Memory B cell (primary cell): ENCODE measurements at regions not wholly inside any gene's neighbourhood (a gene's known extent, or its start where the extent isn't known, plus 50 kb on each side); places are given as distances from the start of the nearest gene placed in this dataset.

Experiments
- ATAC-seq: fragments of 150-1000 bp; cut with Tn5 transposase; 2 replicates; pipeline ENCODE4 v1.10.0; 2021; ENCODE audit warnings: low read depth, mild to moderate bottlenecking, moderate library complexity
- DNase-seq, 2 donors: peaks; one replicate each; pipeline ENCODE4 v3.0.0; 2022; ENCODE audit warnings: low spot score in 2 of 2
- H3K27ac Mint-ChIP-seq: one replicate; pipeline ENCODE4 v1.8.0; 2022; ENCODE audit warnings: mild to moderate bottlenecking, moderate library complexity, mixed read lengths
- H3K27me3 Mint-ChIP-seq: one replicate; pipeline ENCODE4 v1.8.0; 2022; ENCODE audit warnings: mixed read lengths
- H3K36me3 Mint-ChIP-seq: one replicate; pipeline ENCODE4 v1.8.0; 2022; ENCODE audit warnings: mild to moderate bottlenecking, mixed read lengths
- H3K4me1 Mint-ChIP-seq: one replicate; pipeline ENCODE4 v1.8.0; 2022; ENCODE audit warnings: mixed read lengths
- H3K4me3 Mint-ChIP-seq: one replicate; pipeline ENCODE4 v1.8.0; 2022; ENCODE audit warnings: mild to moderate bottlenecking, moderate library complexity, mixed read lengths
- H3K9me3 Mint-ChIP-seq: one replicate; pipeline ENCODE4 v1.8.0; 2022; ENCODE audit warnings: mixed read lengths

- Mint-ChIP-seq H3K9me3 (peaks cover 1% of the 10 kb centered on the region), H3K4me3 (no peak overlapping the region), H3K27ac (no peak overlapping the region), H3K4me1 (no peaks in the 10 kb centered on the region), H3K27me3 (no peaks in the 10 kb centered on the region), H3K36me3 (no peaks in the 10 kb centered on the region)
- ATAC-seq, result no peak
- DNase-seq, result no peak
Observed at GRCh38 chr16:79449900-79450299, 150.6 kb downstream of the MAF start.

GRCh38 chr16:79449067-79449769 lies 151.3 kb downstream of the MAF start:
- H3K4me1 Mint-ChIP-seq, result no peaks in the 10 kb centered on the region
- no peaks in the 10 kb centered on the region for H3K36me3 Mint-ChIP-seq
- ATAC-seq, result no peak
- H3K27me3 Mint-ChIP-seq, result no peaks in the 10 kb centered on the region
- H3K4me3 Mint-ChIP-seq, result no peak overlapping the region
- no peak for DNase-seq
- peaks cover 1% of the 10 kb centered on the region for H3K9me3 Mint-ChIP-seq
- H3K27ac Mint-ChIP-seq, result no peak overlapping the region

- Mint-ChIP-seq H3K9me3 (peaks cover 1% of the 10 kb centered on the region), H3K4me1 (no peaks in the 10 kb centered on the region), H3K36me3 (no peaks in the 10 kb centered on the region), H3K27ac (no peak overlapping the region), H3K27me3 (peaks cover 2% of the 10 kb centered on the region), H3K4me3 (no peak overlapping the region)
- no peak for ATAC-seq
- DNase-seq, result no peak
Observed at GRCh38 chr16:79444572-79444971, 156.0 kb downstream of the MAF start.

- H3K27ac Mint-ChIP-seq, result no peak overlapping the region
- no peak for DNase-seq
- ATAC-seq, result no peak
- no peaks in the 10 kb centered on the region for H3K36me3 Mint-ChIP-seq
- no peak overlapping the region for H3K4me3 Mint-ChIP-seq
- H3K9me3 Mint-ChIP-seq, result no peaks in the 10 kb centered on the region
- H3K4me1 Mint-ChIP-seq, result no peaks in the 10 kb centered on the region
- peaks cover 2% of the 10 kb centered on the region for H3K27me3 Mint-ChIP-seq
Observed at GRCh38 chr16:79439901-79440300, 160.6 kb downstream of the MAF start.

- peaks cover 2% of the 10 kb centered on the region for H3K27me3 Mint-ChIP-seq
- DNase-seq (no peak), ATAC-seq (no peak)
- H3K4me3 Mint-ChIP-seq, result no peak overlapping the region
- no peaks in the 10 kb centered on the region for H3K36me3 Mint-ChIP-seq
- H3K9me3 Mint-ChIP-seq, result no peaks in the 10 kb centered on the region
- H3K4me1 Mint-ChIP-seq, result no peaks in the 10 kb centered on the region
- H3K27ac Mint-ChIP-seq, result no peak overlapping the region
Observed at GRCh38 chr16:79437764-79438751, 162.5 kb downstream of the MAF start.

DNA sequence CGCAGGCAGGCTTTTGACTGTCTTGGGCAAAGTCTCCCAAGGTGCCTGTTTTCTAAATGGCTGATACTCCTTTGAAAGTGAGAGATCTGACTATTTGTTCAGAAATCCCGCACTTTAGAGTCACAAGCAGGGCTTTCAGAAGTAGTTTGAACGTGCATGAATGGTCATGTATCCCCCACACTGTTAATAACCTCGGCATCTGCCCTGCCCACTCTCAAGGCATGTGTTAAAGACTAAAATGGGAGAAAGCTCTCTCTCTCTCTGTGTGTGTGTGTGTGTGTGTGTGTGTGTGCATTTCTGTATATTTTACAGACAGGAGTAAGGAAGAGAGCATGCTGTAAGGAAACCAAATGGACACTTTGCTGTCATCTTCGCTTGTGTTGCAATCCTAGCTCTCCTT lies 163.7 kb downstream of the MAF start:
- ATAC-seq, result no peak
- Mint-ChIP-seq H3K27ac (no peak overlapping the region), H3K4me3 (no peak overlapping the region), H3K27me3 (no peaks in the 10 kb centered on the region), H3K4me1 (no peaks in the 10 kb centered on the region), H3K36me3 (no peaks in the 10 kb centered on the region), H3K9me3 (peaks cover 2% of the 10 kb centered on the region)
- DNase-seq, result no peak

DNA sequence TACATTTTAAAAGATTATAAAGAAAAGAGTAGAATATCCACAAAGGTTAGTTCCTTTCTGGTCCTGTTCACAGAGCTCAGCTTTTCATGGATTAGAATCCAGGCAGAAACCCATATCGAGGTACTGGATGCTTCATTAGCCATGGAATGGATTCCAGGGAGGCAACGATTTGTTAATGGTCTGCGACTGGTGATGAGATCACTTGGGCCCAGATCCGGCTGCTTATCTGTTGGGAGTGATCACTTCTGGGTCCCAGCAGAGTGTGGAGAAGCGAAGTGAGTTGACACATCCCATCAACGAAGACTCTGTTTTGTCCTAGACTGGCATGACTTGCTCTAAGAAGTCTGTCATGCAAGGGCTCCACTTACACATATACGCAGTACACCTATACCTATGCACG lies 165.8 kb downstream of the MAF start:
- ATAC-seq, result no peak
- no peak for DNase-seq
- Mint-ChIP-seq H3K9me3 (peaks cover 2% of the 10 kb centered on the region), H3K4me1 (no peaks in the 10 kb centered on the region), H3K4me3 (no peak overlapping the region), H3K27ac (no peak overlapping the region), H3K36me3 (no peaks in the 10 kb centered on the region), H3K27me3 (no peaks in the 10 kb centered on the region)

GRCh38 chr16:79434092-79434491 lies 166.4 kb downstream of the MAF start:
- Mint-ChIP-seq H3K9me3 (peaks cover 2% of the 10 kb centered on the region), H3K4me3 (no peak overlapping the region), H3K27ac (no peak overlapping the region), H3K36me3 (no peaks in the 10 kb centered on the region), H3K4me1 (no peaks in the 10 kb centered on the region), H3K27me3 (no peaks in the 10 kb centered on the region)
- ATAC-seq (no peak), DNase-seq (no peak)

DNA sequence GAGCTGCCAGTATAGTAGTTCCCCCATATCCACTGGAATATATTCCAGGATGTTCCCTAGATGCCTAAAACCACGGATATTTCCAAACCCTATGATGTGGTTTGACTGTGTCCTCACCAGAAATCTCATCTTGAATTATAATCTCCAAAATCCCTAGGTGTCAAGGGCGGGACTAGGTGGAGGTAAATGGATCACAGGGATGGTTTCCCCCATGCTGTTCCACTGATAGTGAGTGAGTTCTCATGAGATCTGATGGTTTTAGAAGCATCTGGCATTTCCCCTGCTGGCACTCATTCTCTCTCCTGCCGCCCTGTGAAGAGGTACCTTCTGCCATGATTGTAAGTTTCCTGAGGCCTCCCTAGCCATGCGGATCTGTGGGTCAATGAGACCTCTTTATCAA lies 168.6 kb downstream of the MAF start:
- no peaks in the 10 kb centered on the region for H3K36me3 Mint-ChIP-seq
- H3K27ac Mint-ChIP-seq, result no peak overlapping the region
- no peaks in the 10 kb centered on the region for H3K27me3 Mint-ChIP-seq
- ATAC-seq, result no peak
- no peak overlapping the region for H3K4me3 Mint-ChIP-seq
- H3K9me3 Mint-ChIP-seq, result peaks cover 2% of the 10 kb centered on the region
- no peaks in the 10 kb centered on the region for H3K4me1 Mint-ChIP-seq
- DNase-seq, result no peak

GRCh38 chr16:79430191-79430678 lies 170.3 kb downstream of the MAF start:
- no peak overlapping the region for H3K27ac Mint-ChIP-seq
- H3K36me3 Mint-ChIP-seq, result no peaks in the 10 kb centered on the region

GRCh38 chr16:79429381-79430190 lies 171.0 kb downstream of the MAF start:
- Mint-ChIP-seq H3K4me1 (no peaks in the 10 kb centered on the region), H3K9me3 (peaks cover 2% of the 10 kb centered on the region), H3K4me3 (no peak overlapping the region), H3K27me3 (no peaks in the 10 kb centered on the region), H3K27ac (no peak overlapping the region), H3K36me3 (no peaks in the 10 kb centered on the region)
- DNase-seq (no peak), ATAC-seq (no peak)

More at GRCh38 chr16:79430191-79430678, 170.3 kb downstream of the MAF start:
- H3K27me3 Mint-ChIP-seq, result no peaks in the 10 kb centered on the region
- H3K4me3 Mint-ChIP-seq, result no peak overlapping the region
- ATAC-seq, result no peak
- H3K4me1 Mint-ChIP-seq, result no peaks in the 10 kb centered on the region
- DNase-seq, result no peak
- peaks cover 2% of the 10 kb centered on the region for H3K9me3 Mint-ChIP-seq

DNA sequence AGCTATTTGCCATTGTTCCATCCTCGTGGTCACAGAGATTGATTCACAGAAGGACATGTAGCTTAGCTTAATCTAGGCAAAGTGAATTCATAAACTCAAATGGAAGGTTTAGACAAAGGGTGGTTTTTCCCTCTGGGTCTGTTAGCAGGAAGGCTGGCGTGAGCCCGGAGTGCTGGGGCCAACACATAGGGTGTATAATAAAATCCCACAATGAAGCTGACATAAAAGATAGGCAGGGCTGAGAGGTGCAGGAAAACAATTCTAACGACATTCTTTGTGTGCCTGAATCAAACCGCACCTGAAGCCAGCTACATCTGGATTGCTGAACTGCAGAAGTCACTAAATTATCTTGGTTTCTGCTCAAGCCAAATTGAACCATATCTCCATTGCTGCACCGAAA lies 173.9 kb downstream of the MAF start:
- H3K9me3 Mint-ChIP-seq, result no peaks in the 10 kb centered on the region
- peaks cover 4% of the 10 kb centered on the region for H3K27me3 Mint-ChIP-seq
- no peak for ATAC-seq

DNA sequence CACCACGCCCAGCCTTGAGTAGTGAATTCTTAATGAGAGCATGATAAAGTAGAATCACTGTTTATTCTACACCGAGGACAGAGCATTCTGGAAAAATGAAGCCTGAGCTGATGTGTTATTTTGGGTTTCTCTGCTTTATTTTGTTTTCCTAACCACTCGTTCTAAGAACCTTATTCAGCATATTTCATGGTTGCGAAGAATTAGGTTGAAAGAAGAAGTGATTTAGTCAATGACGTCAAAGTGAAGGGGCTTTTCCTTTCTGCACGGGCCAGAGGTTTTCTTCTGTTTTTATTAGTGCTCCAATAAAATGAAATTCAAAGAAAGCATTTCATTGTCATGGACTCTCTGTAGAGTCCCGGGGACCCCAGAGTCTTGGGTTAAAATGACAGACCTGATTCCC lies 178.5 kb downstream of the MAF start:
- no peak for ATAC-seq
- H3K9me3 Mint-ChIP-seq, result no peaks in the 10 kb centered on the region
- peaks cover 9% of the 10 kb centered on the region for H3K27me3 Mint-ChIP-seq
- H3K36me3 Mint-ChIP-seq, result no peaks in the 10 kb centered on the region
- H3K27ac Mint-ChIP-seq, result no peak overlapping the region
- no peak for DNase-seq
- H3K4me1 Mint-ChIP-seq, result no peaks in the 10 kb centered on the region
- H3K4me3 Mint-ChIP-seq, result no peak overlapping the region

More for the DNA sequence above, 173.9 kb downstream of the MAF start:
- Mint-ChIP-seq H3K4me3 (no peak overlapping the region), H3K36me3 (no peaks in the 10 kb centered on the region), H3K27ac (no peak overlapping the region), H3K4me1 (no peaks in the 10 kb centered on the region)
- DNase-seq, result no peak

GRCh38 chr16:79421126-79421525 lies 179.4 kb downstream of the MAF start:
- no peaks in the 10 kb centered on the region for H3K4me1 Mint-ChIP-seq
- H3K36me3 Mint-ChIP-seq, result no peaks in the 10 kb centered on the region
- H3K27ac Mint-ChIP-seq, result no peak overlapping the region
- peaks cover 9% of the 10 kb centered on the region for H3K27me3 Mint-ChIP-seq
- H3K4me3 Mint-ChIP-seq, result no peak overlapping the region
- no peak for ATAC-seq
- H3K9me3 Mint-ChIP-seq, result no peaks in the 10 kb centered on the region
- DNase-seq, result no peak
